IMR-90 (cell line): ENCODE measurements at regions not wholly inside any gene's neighbourhood (a gene's known extent, or its start where the extent isn't known, plus 50 kb on each side); places are given as distances from the start of the nearest gene placed in this dataset.

Experiments used
- ATAC-seq: fragments of 200-7000 bp; cut with Tn5 transposase; 2 replicates; pipeline ENCODE4 v1.9.1; 2020; ENCODE audit warnings: low read depth, mild to moderate bottlenecking, moderate library complexity
- BruUV-seq: library from RNA; stranded (reverse); fragments of 400-500 nt; replicated peaks from 2 replicates; lab custom pipeline; 2021; lab: Mats Ljungman, UMichigan
- CTCF ChIA-PET: fragments of 300-600 bp; formaldehyde crosslinking; extraction: SDS; loops from one replicate; lab custom pipeline; 2021; ENCODE audit warnings: antibody characterized with exemption; lab: Yijun Ruan, JAX
- POLR2A ChIA-PET: fragments of 300-600 bp; sonication (Branson Sonifier 250); formaldehyde crosslinking; loops from one replicate; lab custom pipeline; 2022; ENCODE audit warnings: antibody characterized with exemption; ENCODE audit not compliant: unreplicated experiment; lab: Charles Lee
- DNase-seq: peaks from one replicate; pipeline ENCODE4 v3.0.0; 2013
- H2AFZ ChIP-seq: replicated peaks from 2 replicates; pipeline ENCODE3; 2013; ENCODE audit warnings: low read length, mild to moderate bottlenecking; ENCODE audit not compliant: poor library complexity
- H2AK5ac ChIP-seq: 2 replicates; pipeline ENCODE4 v1.6.1; 2013; ENCODE audit warnings: low read depth, low read length, inconsistent platforms
- H2AK9ac ChIP-seq: replicated peaks from 2 replicates; pipeline ENCODE3; 2013; ENCODE audit warnings: mild to moderate bottlenecking, low read depth, low read length, moderate library complexity; ENCODE audit not compliant: poor library complexity
- H2BK120ac ChIP-seq: 2 replicates; pipeline ENCODE4 v1.6.1; 2013; ENCODE audit warnings: low read depth, low read length, inconsistent platforms
- H2BK15ac ChIP-seq: 3 replicates; pipeline ENCODE4 v1.6.1; 2013; ENCODE audit warnings: low read depth, low read length, inconsistent platforms
- H2BK20ac ChIP-seq: 2 replicates; pipeline ENCODE4 v1.6.1; 2013; ENCODE audit warnings: low read depth, mild to moderate bottlenecking, inconsistent platforms, low read length, moderate library complexity
- H2BK5ac ChIP-seq: 2 replicates; pipeline ENCODE4 v1.6.1; 2013; ENCODE audit warnings: mild to moderate bottlenecking, low read depth, low read length, inconsistent platforms; ENCODE audit not compliant: poor library complexity, severe bottlenecking
- H3K14ac ChIP-seq: replicated peaks from 2 replicates; pipeline ENCODE4 v1.6.1; 2013; ENCODE audit warnings: low read depth, low read length, inconsistent platforms
- H3K18ac ChIP-seq: 2 replicates; pipeline ENCODE4 v1.6.1; 2013; ENCODE audit warnings: low read depth, low read length, control low read depth
- H3K23ac ChIP-seq: 2 replicates; pipeline ENCODE4 v1.6.1; 2013; ENCODE audit warnings: low read depth, low read length, inconsistent platforms
- H3K27ac ChIP-seq: 2 replicates; pipeline ENCODE4 v1.5.1; 2013; ENCODE audit warnings: mild to moderate bottlenecking, control low read depth, low read length; ENCODE audit not compliant: insufficient read depth
- H3K27me3 ChIP-seq: 2 replicates; pipeline ENCODE4 v1.6.1; 2013; ENCODE audit warnings: low read length; ENCODE audit not compliant: control insufficient read depth, insufficient read depth
- H3K36me3 ChIP-seq: 2 replicates; pipeline ENCODE4 v1.6.1; 2013; ENCODE audit warnings: low read length, mixed read lengths; ENCODE audit not compliant: control insufficient read depth, insufficient read depth
- H3K4ac ChIP-seq: 2 replicates; pipeline ENCODE4 v1.6.1; 2013; ENCODE audit warnings: low read depth, low read length, inconsistent platforms
- H3K4me1 ChIP-seq: 2 replicates; pipeline ENCODE4 v1.6.1; 2013; ENCODE audit warnings: low read length, mixed read lengths; ENCODE audit not compliant: control insufficient read depth, insufficient read depth
- H3K4me2 ChIP-seq: 2 replicates; pipeline ENCODE4 v1.6.1; 2013; ENCODE audit warnings: low read depth, mild to moderate bottlenecking, control low read depth, low read length, moderate library complexity
- H3K4me3 ChIP-seq: 2 replicates; pipeline ENCODE4 v1.5.1; 2013; ENCODE audit warnings: low read depth, mild to moderate bottlenecking, control low read depth, low read length, moderate library complexity; ENCODE audit not compliant: insufficient read depth
- H3K56ac ChIP-seq: 2 replicates; pipeline ENCODE4 v1.6.1; 2013; ENCODE audit warnings: low read length, inconsistent platforms; ENCODE audit not compliant: insufficient read depth; ENCODE audit errors: extremely low read depth
- H3K79me1 ChIP-seq, 2 experiments: 2 replicates each; pipeline ENCODE4 v1.6.1; 2013; ENCODE audit warnings: low read length in 2 of 2, inconsistent platforms in 1 of 2, low read depth in 1 of 2
- H3K9ac ChIP-seq: 2 replicates; pipeline ENCODE4 v1.6.1; 2013; ENCODE audit warnings: low read depth, low read length, control low read depth
- H3K9me1 ChIP-seq: 2 replicates; pipeline ENCODE4 v1.6.1; 2013; ENCODE audit warnings: low read length, inconsistent platforms; ENCODE audit not compliant: insufficient read depth
- H3K9me3 ChIP-seq: 2 replicates; pipeline ENCODE4 v1.6.1; 2013; ENCODE audit warnings: low read length; ENCODE audit not compliant: control insufficient read depth, insufficient read depth
- H4K20me1 ChIP-seq: 2 replicates; pipeline ENCODE4 v1.6.1; 2013; ENCODE audit warnings: low read length, inconsistent platforms; ENCODE audit not compliant: insufficient read depth
- H4K5ac ChIP-seq: 2 replicates; pipeline ENCODE4 v1.6.1; 2013; ENCODE audit warnings: mild to moderate bottlenecking, low read depth, low read length, control low read depth
- H4K8ac ChIP-seq, 2 experiments: 2 replicates each; pipeline ENCODE4 v1.6.1; 2013; ENCODE audit warnings: low read depth in 2 of 2, low read length in 2 of 2, control low read depth in 1 of 2, inconsistent platforms in 1 of 2
- H4K91ac ChIP-seq: 2 replicates; pipeline ENCODE4 v1.6.1; 2013; ENCODE audit warnings: low read depth, low read length, inconsistent platforms; ENCODE audit not compliant: insufficient read depth
- BHLHE40 ChIP-seq: fragments of 150-350 bp; IDR thresholded peaks from 2 replicates; pipeline ENCODE4 v1.6.1; 2016; ENCODE audit warnings: mild to moderate bottlenecking, low read depth, low read length
- CEBPB ChIP-seq: IDR thresholded peaks from 2 replicates; pipeline ENCODE4 v1.6.1; 2012; ENCODE audit warnings: low read depth, low read length, improper control_type of control experiment
- CHD1 ChIP-seq: IDR thresholded peaks from 2 replicates; pipeline ENCODE4 v1.6.1; 2012; ENCODE audit warnings: low read depth, low read length, improper control_type of control experiment
- FOS ChIP-seq: fragments of 150-350 bp; IDR thresholded peaks from 2 replicates; pipeline ENCODE4 v1.6.1; 2016; ENCODE audit warnings: low read depth, low read length
- MAFK ChIP-seq: IDR thresholded peaks from 2 replicates; pipeline ENCODE4 v1.6.1; 2012; ENCODE audit warnings: low read depth, low read length, improper control_type of control experiment
- MAZ ChIP-seq: IDR thresholded peaks from 2 replicates; pipeline ENCODE4 v1.6.1; 2012; ENCODE audit warnings: low read depth, mild to moderate bottlenecking, low read length, improper control_type of control experiment, moderate library complexity, borderline replicate concordance
- MXI1 ChIP-seq: IDR thresholded peaks from 2 replicates; pipeline ENCODE4 v1.6.1; 2012; ENCODE audit warnings: low read depth, mild to moderate bottlenecking, low read length, moderate library complexity, borderline replicate concordance
- NFE2L2 ChIP-seq: fragments of 150-350 bp; IDR thresholded peaks from 2 replicates; pipeline ENCODE4 v1.6.1; 2016; ENCODE audit warnings: low read depth, mild to moderate bottlenecking, low read length
- POLR2A ChIP-seq: IDR thresholded peaks from 2 replicates; pipeline ENCODE4 v1.6.1; 2012; ENCODE audit warnings: mild to moderate bottlenecking, low read depth, low read length
- RAD21 ChIP-seq: IDR thresholded peaks from 2 replicates; pipeline ENCODE4 v1.6.1; 2012; ENCODE audit warnings: low read length, improper control_type of control experiment
- RCOR1 ChIP-seq: IDR thresholded peaks from 2 replicates; pipeline ENCODE4 v1.6.1; 2012; ENCODE audit warnings: mild to moderate bottlenecking, low read length, improper control_type of control experiment; ENCODE audit not compliant: insufficient replicate concordance
- RFX5 ChIP-seq: IDR thresholded peaks from 2 replicates; pipeline ENCODE4 v1.8.0; 2012; ENCODE audit warnings: low read depth, mild to moderate bottlenecking, low read length, moderate library complexity
- SMC3 ChIP-seq: fragments of 150-350 bp; IDR thresholded peaks from 2 replicates; pipeline ENCODE4 v1.6.1; 2016; ENCODE audit warnings: low read depth, mild to moderate bottlenecking, antibody characterized with exemption, low read length, moderate library complexity
- WGBS, 2 experiments: methylation state at CpG; one replicate each; pipeline versions ENCODE4 v1.1.5 to v1.1.7; 2013; ENCODE audit warnings: missing lambda C conversion rate in 2 of 2; ENCODE audit not compliant: insufficient read length in 1 of 2; ENCODE audit errors: extremely low coverage in 2 of 2; 5-methylcytosine and 5-hydroxymethylcytosine counted together
- dilution Hi-C: fragments of 300-500 bp; cut with HindIII; formaldehyde crosslinking; loops from one replicate; pipeline ENCODE4 v1.14.3; 2018; ENCODE audit warnings: low sequenced_read_pairs; ENCODE audit not compliant: unreplicated experiment
- in situ Hi-C: fragments of 300-500 bp; cut with MboI; formaldehyde crosslinking; loops from 3 replicates; pipeline ENCODE4 v1.14.3; 2019; ENCODE audit warnings: low sequenced_read_pairs, inconsistent platforms, mixed read lengths
- intact Hi-C: fragments of 100-400 bp; cut with micrococcal nuclease; formaldehyde crosslinking; loops from 2 replicates; pipeline ENCODE4 v1.10.0; 2022
- TF ChIP-seq, protein P1 (sequence below): conservative IDR thresholded peaks from 2 replicates; pipeline ENCODE4 v1.5.1; 2012; ENCODE audit warnings: mild to moderate bottlenecking, low read depth, low read length, improper control_type of control experiment
- TF ChIP-seq, protein P2 (sequence below): fragments of 150-350 bp; IDR thresholded peaks from 2 replicates; pipeline ENCODE4 v1.6.1; 2016; ENCODE audit warnings: low read depth, mild to moderate bottlenecking, low read length, moderate library complexity, borderline replicate concordance
- TF ChIP-seq, protein P3 (sequence below): fragments of 150-350 bp; IDR thresholded peaks from 2 replicates; pipeline ENCODE4 v1.6.1; 2017; ENCODE audit warnings: mild to moderate bottlenecking, antibody characterized with exemption, low read length, low read depth

DNA sequence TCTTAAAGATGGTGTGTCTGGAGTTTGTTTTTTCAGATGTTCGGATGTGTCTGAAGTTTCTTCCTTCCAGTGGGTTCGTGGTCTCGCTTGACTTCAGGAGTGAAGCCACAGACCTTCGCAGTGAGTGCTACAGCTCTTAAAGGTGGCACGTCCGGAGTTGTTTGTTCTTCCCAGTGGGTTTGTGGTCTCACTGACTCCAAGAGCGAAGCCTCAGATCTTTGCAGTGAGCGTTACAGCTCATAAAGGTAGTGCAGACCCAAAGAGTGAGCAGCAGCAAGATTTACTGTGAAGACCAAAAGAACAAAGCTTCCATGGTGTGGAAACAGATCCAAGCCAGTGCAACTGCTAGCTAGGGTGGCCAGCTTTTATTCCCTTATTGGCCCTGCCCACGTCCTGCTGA is 1430.4 kb upstream of the B3GALT2 start:
- H2AK9ac ChIP-seq: no peak overlapping the region
- no peak overlapping the region for H2BK20ac ChIP-seq
- no peak overlapping the region for H2BK15ac ChIP-seq
- H3K9me1 ChIP-seq: no peaks in the 10 kb centered on the region
- no peak overlapping the region for H3K4me2 ChIP-seq
- no peaks in the 10 kb centered on the region for H3K27me3 ChIP-seq
- H3K4ac ChIP-seq: no peak overlapping the region
- no peak overlapping the region for H3K27ac ChIP-seq
- in situ Hi-C loops (no loop called here), dilution Hi-C loops (no loop called here), intact Hi-C loops (no loop called here)
- no peak for TF ChIP-seq RCOR1
- TF ChIP-seq SMC3: no peak
- TF ChIP-seq, protein P1, sequence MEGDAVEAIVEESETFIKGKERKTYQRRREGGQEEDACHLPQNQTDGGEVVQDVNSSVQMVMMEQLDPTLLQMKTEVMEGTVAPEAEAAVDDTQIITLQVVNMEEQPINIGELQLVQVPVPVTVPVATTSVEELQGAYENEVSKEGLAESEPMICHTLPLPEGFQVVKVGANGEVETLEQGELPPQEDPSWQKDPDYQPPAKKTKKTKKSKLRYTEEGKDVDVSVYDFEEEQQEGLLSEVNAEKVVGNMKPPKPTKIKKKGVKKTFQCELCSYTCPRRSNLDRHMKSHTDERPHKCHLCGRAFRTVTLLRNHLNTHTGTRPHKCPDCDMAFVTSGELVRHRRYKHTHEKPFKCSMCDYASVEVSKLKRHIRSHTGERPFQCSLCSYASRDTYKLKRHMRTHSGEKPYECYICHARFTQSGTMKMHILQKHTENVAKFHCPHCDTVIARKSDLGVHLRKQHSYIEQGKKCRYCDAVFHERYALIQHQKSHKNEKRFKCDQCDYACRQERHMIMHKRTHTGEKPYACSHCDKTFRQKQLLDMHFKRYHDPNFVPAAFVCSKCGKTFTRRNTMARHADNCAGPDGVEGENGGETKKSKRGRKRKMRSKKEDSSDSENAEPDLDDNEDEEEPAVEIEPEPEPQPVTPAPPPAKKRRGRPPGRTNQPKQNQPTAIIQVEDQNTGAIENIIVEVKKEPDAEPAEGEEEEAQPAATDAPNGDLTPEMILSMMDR: no peak
- no peak for TF ChIP-seq RFX5
- TF ChIP-seq NFE2L2: no peak
- no peak for TF ChIP-seq RAD21
- no peak for TF ChIP-seq CHD1
- TF ChIP-seq POLR2A: no peak
- no peak for TF ChIP-seq MAFK
- no peak for TF ChIP-seq FOS
- TF ChIP-seq, protein P2, sequence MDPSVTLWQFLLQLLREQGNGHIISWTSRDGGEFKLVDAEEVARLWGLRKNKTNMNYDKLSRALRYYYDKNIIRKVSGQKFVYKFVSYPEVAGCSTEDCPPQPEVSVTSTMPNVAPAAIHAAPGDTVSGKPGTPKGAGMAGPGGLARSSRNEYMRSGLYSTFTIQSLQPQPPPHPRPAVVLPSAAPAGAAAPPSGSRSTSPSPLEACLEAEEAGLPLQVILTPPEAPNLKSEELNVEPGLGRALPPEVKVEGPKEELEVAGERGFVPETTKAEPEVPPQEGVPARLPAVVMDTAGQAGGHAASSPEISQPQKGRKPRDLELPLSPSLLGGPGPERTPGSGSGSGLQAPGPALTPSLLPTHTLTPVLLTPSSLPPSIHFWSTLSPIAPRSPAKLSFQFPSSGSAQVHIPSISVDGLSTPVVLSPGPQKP: no peak
- TF ChIP-seq MXI1: no peak
- no peak for TF ChIP-seq CEBPB
- TF ChIP-seq, protein P3, sequence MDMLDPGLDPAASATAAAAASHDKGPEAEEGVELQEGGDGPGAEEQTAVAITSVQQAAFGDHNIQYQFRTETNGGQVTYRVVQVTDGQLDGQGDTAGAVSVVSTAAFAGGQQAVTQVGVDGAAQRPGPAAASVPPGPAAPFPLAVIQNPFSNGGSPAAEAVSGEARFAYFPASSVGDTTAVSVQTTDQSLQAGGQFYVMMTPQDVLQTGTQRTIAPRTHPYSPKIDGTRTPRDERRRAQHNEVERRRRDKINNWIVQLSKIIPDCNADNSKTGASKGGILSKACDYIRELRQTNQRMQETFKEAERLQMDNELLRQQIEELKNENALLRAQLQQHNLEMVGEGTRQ: no peak
- TF ChIP-seq BHLHE40: no peak
- no peak for TF ChIP-seq MAZ
- H3K4me3 ChIP-seq: no peak overlapping the region
- no peak overlapping the region for H4K5ac ChIP-seq
- H3K36me3 ChIP-seq: no peaks in the 10 kb centered on the region
- no peak overlapping the region for H3K14ac ChIP-seq
- ATAC-seq (no peak), DNase-seq (no peak)
- no peak overlapping the region for H3K9ac ChIP-seq
- ChIA-PET POLR2A (no interaction called here), CTCF (no interaction called here)
- H3K9me3 ChIP-seq: peaks cover 2% of the 10 kb centered on the region; the same call in 1 of the 2 replicates
- no peaks in the 10 kb centered on the region for H4K20me1 ChIP-seq
- no peaks in the 10 kb centered on the region for H3K4me1 ChIP-seq
- no peak overlapping the region for H3K23ac ChIP-seq
- H2AK5ac ChIP-seq: no peak overlapping the region
- H3K79me1 ChIP-seq: no peaks in the 10 kb centered on the region
- BruUV-seq: no TSS peak
- H2AFZ ChIP-seq: no peak overlapping the region
- H3K18ac ChIP-seq: no peak overlapping the region
- H4K8ac ChIP-seq: no peak overlapping the region
- H3K56ac ChIP-seq: no peak overlapping the region
- no peak overlapping the region for H4K91ac ChIP-seq
- WGBS, 2 experiments: 95% methylated on average over 4 of the region's 9 CpGs; no CpG with 5 or more reads in 1 of the 2 experiments
- no peak overlapping the region for H2BK120ac ChIP-seq
- H2BK5ac ChIP-seq: no peak overlapping the region
